GM12864 (cell line): ENCODE measurements at regions not wholly inside any gene's neighbourhood (a gene's known extent, or its start where the extent isn't known, plus 50 kb on each side); places are given as distances from the start of the nearest gene placed in this dataset.

Source experiments
- DNase-seq: peaks from one replicate; pipeline ENCODE4 v3.0.0-alpha.2; 2011; ENCODE audit warnings: low read depth
- H3K4me3 ChIP-seq: 2 replicates; pipeline ENCODE4 v1.5.1; 2011; ENCODE audit warnings: mild to moderate bottlenecking, low read depth, low read length, control low read depth
- CTCF ChIP-seq: IDR thresholded peaks from 2 replicates; pipeline ENCODE4 v1.5.1; 2011; ENCODE audit warnings: low read depth, mild to moderate bottlenecking, moderate library complexity, low read length, control low read depth, inconsistent platforms; ENCODE audit errors: missing control alignments

GRCh38 chr21:21929226-21929625, 931.0 kb downstream of the NCAM2 start:
- no peak for TF ChIP-seq CTCF
- no peak overlapping the region for H3K4me3 ChIP-seq
- DNase-seq, result no peak

GRCh38 chr21:21929789-21930188, 931.6 kb downstream of the NCAM2 start:
- no peak for TF ChIP-seq CTCF
- no peak for DNase-seq
- H3K4me3 ChIP-seq, result no peak overlapping the region

- no peak for TF ChIP-seq CTCF
- no peak overlapping the region for H3K4me3 ChIP-seq
- no peak for DNase-seq
These were observed 954.4 kb downstream of the NCAM2 start for GRCh38 chr21:21952566-21952965.

GRCh38 chr21:21955204-21955603, 957.0 kb downstream of the NCAM2 start:
- TF ChIP-seq CTCF, result no peak
- no peak for DNase-seq
- H3K4me3 ChIP-seq, result no peak overlapping the region

- no peak for DNase-seq
- no peak for TF ChIP-seq CTCF
- no peak overlapping the region for H3K4me3 ChIP-seq
These were observed 959.3 kb downstream of the NCAM2 start for GRCh38 chr21:21957490-21957889.

- no peak for TF ChIP-seq CTCF
These were observed 965.7 kb downstream of the NCAM2 start for GRCh38 chr21:21963911-21964310.

GRCh38 chr21:21968810-21969209, 970.6 kb downstream of the NCAM2 start:
- no peak for TF ChIP-seq CTCF
- no peak for DNase-seq
- no peak overlapping the region for H3K4me3 ChIP-seq

More at GRCh38 chr21:21963911-21964310, 965.7 kb downstream of the NCAM2 start:
- no peak for DNase-seq
- no peak overlapping the region for H3K4me3 ChIP-seq
